NCI-H1694 (cell line): ENCODE measurements at regions not wholly inside any gene's neighbourhood (a gene's known extent, or its start where the extent isn't known, plus 50 kb on each side); places are given as distances from the start of the nearest gene placed in this dataset.
"Not testable (repeated sequence)": the region's sequence is repeated elsewhere in the genome, so short reads cannot be mapped to it uniquely, and the experiment has no call there.

ENCODE experiments used
- DNase-seq: peaks from one replicate; lab custom pipeline; 2025; lab: John Stamatoyannopoulos, UW

- no peak for DNase-seq
These were observed 73.7 kb downstream of the GEMIN8 start for GRCh38 chrX:13955975-13956374.

GRCh38 chrX:13955095-13955647 is 74.5 kb downstream of the GEMIN8 start:
- no peak for DNase-seq

GRCh38 chrX:13952581-13952980 is 77.1 kb downstream of the GEMIN8 start:
- DNase-seq: no peak

- DNase-seq: not testable (repeated sequence)
These were observed 83.5 kb downstream of the GEMIN8 start for GRCh38 chrX:13946223-13946622.

- DNase-seq: not testable (repeated sequence)
These were observed 83.9 kb downstream of the GEMIN8 start for GRCh38 chrX:13945787-13946186.

GRCh38 chrX:13940671-13941070 is 89.0 kb downstream of the GEMIN8 start:
- no peak for DNase-seq

GRCh38 chrX:13939741-13940597 is 89.7 kb downstream of the GEMIN8 start:
- DNase-seq: no peak

GRCh38 chrX:13938829-13939530 is 90.7 kb downstream of the GEMIN8 start:
- no peak for DNase-seq

GRCh38 chrX:13938051-13938828 is 91.5 kb downstream of the GEMIN8 start:
- DNase-seq: no peak

- DNase-seq: no peak
These were observed 92.2 kb downstream of the GEMIN8 start for GRCh38 chrX:13937370-13938050.

- no peak for DNase-seq
These were observed 93.0 kb downstream of the GEMIN8 start for GRCh38 chrX:13936521-13937225.

GRCh38 chrX:13934731-13935130 is 95.0 kb downstream of the GEMIN8 start:
- DNase-seq: no peak

GRCh38 chrX:13933851-13934250 is 95.8 kb downstream of the GEMIN8 start:
- no peak for DNase-seq

GRCh38 chrX:13933352-13933751 is 96.3 kb downstream of the GEMIN8 start:
- DNase-seq: no peak

GRCh38 chrX:13932416-13932815 is 97.3 kb downstream of the GEMIN8 start:
- no peak for DNase-seq

GRCh38 chrX:13927175-13927574 is 102.5 kb downstream of the GEMIN8 start:
- DNase-seq: no peak

GRCh38 chrX:13923845-13924244 is 105.8 kb downstream of the GEMIN8 start:
- no peak for DNase-seq

GRCh38 chrX:13923289-13923688 is 106.4 kb upstream of the GPM6B start:
- DNase-seq: no peak

- no peak for DNase-seq
These were observed 100.6 kb upstream of the GPM6B start for GRCh38 chrX:13917507-13917906.

- DNase-seq: no peak
These were observed 94.7 kb upstream of the GPM6B start for GRCh38 chrX:13911586-13911985.

GRCh38 chrX:13906093-13906492 is 89.2 kb upstream of the GPM6B start:
- no peak for DNase-seq
